Lung (tissue), 11 donors: ENCODE measurements at regions not wholly inside any gene's neighbourhood (a gene's known extent, or its start where the extent isn't known, plus 50 kb on each side); places are given as distances from the start of the nearest gene placed in this dataset.

Experiments used
- ATAC-seq: fragments of 200-7000 bp; cut with Tn5 transposase; one replicate; pipeline ENCODE4 v1.9.1; 2020; ENCODE audit warnings: moderate number of reproducible peaks; ENCODE audit not compliant: insufficient read depth, low FRiP score
- DNase-seq, 3 donors: peaks; one replicate each; pipeline ENCODE4 v3.0.0-alpha.2; 2013 to 2017
- H3K27ac ChIP-seq, 2 donors: one replicate each; pipeline ENCODE4 v1.5.1; 2013; ENCODE audit warnings: mild to moderate bottlenecking in 2 of 2, moderate library complexity in 2 of 2, control low read depth in 1 of 2, inconsistent platforms in 1 of 2, low read depth in 1 of 2, low read length in 1 of 2
- H3K27me3 ChIP-seq, 3 donors: one replicate each; pipeline ENCODE4 v1.5.1; 2013; ENCODE audit warnings: low read length in 2 of 3; ENCODE audit not compliant: control insufficient read depth in 3 of 3, insufficient read depth in 3 of 3
- H3K36me3 ChIP-seq, 4 donors: one replicate each; pipeline ENCODE4 v1.5.1; 2013; ENCODE audit warnings: low read length in 4 of 4, mild to moderate bottlenecking in 1 of 4, moderate library complexity in 1 of 4; ENCODE audit not compliant: control insufficient read depth in 4 of 4, insufficient read depth in 4 of 4
- H3K4me1 ChIP-seq, 5 donors: one replicate each; pipeline ENCODE4 v1.5.1; 2013; ENCODE audit warnings: low read length in 5 of 5, mild to moderate bottlenecking in 2 of 5, moderate library complexity in 1 of 5; ENCODE audit not compliant: control insufficient read depth in 5 of 5, insufficient read depth in 5 of 5
- H3K4me3 ChIP-seq: one replicate; pipeline ENCODE4 v1.5.1; 2013; ENCODE audit warnings: mild to moderate bottlenecking, control low read depth, moderate library complexity
- H3K9ac ChIP-seq, 2 donors: one replicate each; pipeline ENCODE4 v1.5.1; 2013; ENCODE audit warnings: low read length in 2 of 2, control low read depth in 1 of 2; ENCODE audit not compliant: insufficient read depth in 1 of 2
- H3K9me3 ChIP-seq, 4 donors: one replicate each; pipeline ENCODE4 v1.5.1; 2013; ENCODE audit warnings: low read length in 3 of 4, mild to moderate bottlenecking in 1 of 4, moderate library complexity in 1 of 4; ENCODE audit not compliant: control insufficient read depth in 4 of 4, insufficient read depth in 3 of 4
- WGBS, 2 donors: extraction: QIAGEN DNeasy Blood & Tissue Kit; methylation state at CpG; one replicate each; pipeline ENCODE4 v1.1.7; 2013; 5-methylcytosine and 5-hydroxymethylcytosine counted together
- TF ChIP-seq, protein P1 (sequence below): IDR thresholded peaks from 2 replicates; pipeline ENCODE4 v1.5.1; 2012; ENCODE audit warnings: mild to moderate bottlenecking; ENCODE audit errors: control extremely low read depth, extremely low read depth
- donor health status: control.
- donor health status: control.
- donor health status: Bipolar disorder and iron deficiency.
- donor health status: healthy.
- donor health status: DM: yes; HTN: yes; CAD: no.

- Histone ChIP-seq H3K4me3 (no peak overlapping the region), H3K27me3 (no peaks in the 10 kb centered on the region), H3K4me1 (peaks cover 0 to 1% (median 0%) of the 10 kb centered on the region in 5 donors), H3K36me3 (no peaks in the 10 kb centered on the region), H3K27ac (no peak overlapping the region), H3K9me3 (no peaks in the 10 kb centered on the region), H3K9ac (no peak overlapping the region)
- DNase-seq (no peak), ATAC-seq (no peak)
- WGBS, 2 donors: 61 to 67% methylated on average over 2 of the region's 2 CpGs
- TF ChIP-seq, protein P1, sequence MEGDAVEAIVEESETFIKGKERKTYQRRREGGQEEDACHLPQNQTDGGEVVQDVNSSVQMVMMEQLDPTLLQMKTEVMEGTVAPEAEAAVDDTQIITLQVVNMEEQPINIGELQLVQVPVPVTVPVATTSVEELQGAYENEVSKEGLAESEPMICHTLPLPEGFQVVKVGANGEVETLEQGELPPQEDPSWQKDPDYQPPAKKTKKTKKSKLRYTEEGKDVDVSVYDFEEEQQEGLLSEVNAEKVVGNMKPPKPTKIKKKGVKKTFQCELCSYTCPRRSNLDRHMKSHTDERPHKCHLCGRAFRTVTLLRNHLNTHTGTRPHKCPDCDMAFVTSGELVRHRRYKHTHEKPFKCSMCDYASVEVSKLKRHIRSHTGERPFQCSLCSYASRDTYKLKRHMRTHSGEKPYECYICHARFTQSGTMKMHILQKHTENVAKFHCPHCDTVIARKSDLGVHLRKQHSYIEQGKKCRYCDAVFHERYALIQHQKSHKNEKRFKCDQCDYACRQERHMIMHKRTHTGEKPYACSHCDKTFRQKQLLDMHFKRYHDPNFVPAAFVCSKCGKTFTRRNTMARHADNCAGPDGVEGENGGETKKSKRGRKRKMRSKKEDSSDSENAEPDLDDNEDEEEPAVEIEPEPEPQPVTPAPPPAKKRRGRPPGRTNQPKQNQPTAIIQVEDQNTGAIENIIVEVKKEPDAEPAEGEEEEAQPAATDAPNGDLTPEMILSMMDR: no peak
These were observed 1307.0 kb upstream of the GJE1 start for GRCh38 chr6:140825731-140826130.

DNA sequence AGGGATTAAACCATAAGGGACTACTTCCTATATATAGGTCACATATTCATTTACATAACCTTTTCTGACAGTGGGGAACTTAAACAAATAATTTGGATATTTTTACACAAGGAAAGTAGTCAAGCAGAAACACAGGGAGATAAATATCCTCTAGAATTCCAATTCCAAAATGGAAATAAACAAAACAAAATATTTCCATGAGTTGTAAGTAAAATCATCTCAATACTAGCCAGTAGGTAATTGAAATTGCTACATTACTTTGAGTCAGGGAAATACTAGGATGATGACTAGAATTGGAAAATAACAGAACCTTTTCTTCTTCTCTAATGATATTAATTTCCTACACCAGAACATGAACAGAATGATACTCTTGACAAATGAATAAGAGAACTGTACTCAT is 1308.1 kb upstream of the GJE1 start:
- ATAC-seq: no peak
- Histone ChIP-seq H3K36me3 (no peaks in the 10 kb centered on the region), H3K4me3 (no peak overlapping the region), H3K9me3 (no peaks in the 10 kb centered on the region), H3K27me3 (no peaks in the 10 kb centered on the region), H3K9ac (no peak overlapping the region), H3K4me1 (peaks cover 0 to 1% (median 0%) of the 10 kb centered on the region in 5 donors), H3K27ac (no peak overlapping the region)
- TF ChIP-seq, protein P1: no peak
- DNase-seq: no peak

- TF ChIP-seq, protein P1: no peak
- Histone ChIP-seq H3K27ac (no peak overlapping the region), H3K4me3 (no peak overlapping the region), H3K9ac (no peak overlapping the region), H3K4me1 (peaks cover 0 to 1% (median 0%) of the 10 kb centered on the region in 5 donors), H3K27me3 (no peaks in the 10 kb centered on the region), H3K36me3 (no peaks in the 10 kb centered on the region), H3K9me3 (no peaks in the 10 kb centered on the region)
- no peak for ATAC-seq
- DNase-seq: no peak
- WGBS, 2 donors: 83 to 88% methylated on average over 3 of the region's 3 CpGs
These were observed 1311.5 kb upstream of the GJE1 start for GRCh38 chr6:140821196-140821595.

DNA sequence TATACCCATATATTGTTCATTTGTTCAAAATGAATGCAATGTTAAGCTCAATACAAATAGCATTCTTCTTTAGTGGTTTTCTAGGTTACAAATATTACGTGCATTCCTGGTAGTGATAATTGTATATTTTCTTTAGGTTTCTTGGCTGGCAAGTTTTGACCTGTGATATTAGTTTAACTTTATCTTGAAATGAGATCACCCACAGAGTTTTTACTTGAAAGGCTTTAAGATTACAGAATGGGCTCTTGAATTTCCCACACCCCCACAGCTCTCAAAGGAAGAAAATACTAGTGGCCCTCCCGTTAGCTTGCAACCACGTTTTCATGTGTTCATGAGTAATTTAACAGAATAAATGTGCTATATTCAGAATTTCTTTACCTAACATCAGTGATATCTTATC is 1315.5 kb upstream of the GJE1 start:
- ATAC-seq (no peak), DNase-seq (no peak)
- no peaks in the 10 kb centered on the region for H3K27me3 ChIP-seq
- WGBS, 2 donors: 71 to 86% methylated on average over 3 of the region's 3 CpGs
- TF ChIP-seq, protein P1: no peak
- H3K9ac ChIP-seq: no peak overlapping the region
- no peak overlapping the region for H3K27ac ChIP-seq
- H3K4me3 ChIP-seq: no peak overlapping the region
- H3K4me1 ChIP-seq: no peaks in the 10 kb centered on the region
- H3K9me3 ChIP-seq: peaks cover 0 to 3% (median 0%) of the 10 kb centered on the region in 4 donors
- no peaks in the 10 kb centered on the region for H3K36me3 ChIP-seq
